Nephron progenitor cell (in vitro differentiated cells): ENCODE measurements at regions not wholly inside any gene's neighbourhood (a gene's known extent, or its start where the extent isn't known, plus 50 kb on each side); places are given as distances from the start of the nearest gene placed in this dataset.

ENCODE experiments used
- DNase-seq: peaks from one replicate; pipeline ENCODE4 v3.0.0; 2021
- H3K27ac Mint-ChIP-seq: 2 replicates; pipeline ENCODE4 v1.8.0; 2021; ENCODE audit warnings: mild to moderate bottlenecking, moderate library complexity, mixed read lengths
- H3K27me3 Mint-ChIP-seq: 2 replicates; pipeline ENCODE4 v1.8.0; 2021; ENCODE audit warnings: mild to moderate bottlenecking, low read depth, mixed read lengths; ENCODE audit not compliant: poor library complexity
- H3K36me3 Mint-ChIP-seq: 2 replicates; pipeline ENCODE4 v1.8.0; 2021; ENCODE audit warnings: low read depth, mixed read lengths
- H3K4me1 Mint-ChIP-seq: 2 replicates; pipeline ENCODE4 v1.8.0; 2021; ENCODE audit warnings: mixed read lengths
- H3K4me3 Mint-ChIP-seq: 2 replicates; pipeline ENCODE4 v1.8.0; 2021; ENCODE audit warnings: mild to moderate bottlenecking, moderate library complexity, mixed read lengths
- H3K9me3 Mint-ChIP-seq: 2 replicates; pipeline ENCODE4 v1.8.0; 2021; ENCODE audit warnings: mild to moderate bottlenecking, moderate library complexity, mixed read lengths
- CTCF ChIP-seq: fragments of 200-600 bp; sonication (generic); IDR thresholded peaks from 2 replicates; pipeline ENCODE4 v1.5.0; 2021; ENCODE audit warnings: antibody characterized with exemption

- H3K4me1 Mint-ChIP-seq, result peaks cover 47% of the 10 kb centered on the region
- no peak for TF ChIP-seq CTCF
Measured at GRCh38 chr2:173666171-173666888, 298.8 kb downstream of the SP3 start.

GRCh38 chr2:173667014-173667413 is 298.2 kb downstream of the SP3 start:
- Mint-ChIP-seq H3K4me3 (no peak overlapping the region), H3K36me3 (no peaks in the 10 kb centered on the region), H3K27me3 (peaks cover 19% of the 10 kb centered on the region), H3K27ac (no peak overlapping the region), H3K4me1 (peaks cover 44% of the 10 kb centered on the region), H3K9me3 (no peaks in the 10 kb centered on the region)
- TF ChIP-seq CTCF, result no peak
- DNase-seq, result no peak

More at GRCh38 chr2:173666171-173666888, 298.8 kb downstream of the SP3 start:
- Mint-ChIP-seq H3K9me3 (no peaks in the 10 kb centered on the region), H3K27ac (no peak overlapping the region), H3K27me3 (peaks cover 19% of the 10 kb centered on the region), H3K36me3 (no peaks in the 10 kb centered on the region), H3K4me3 (no peak overlapping the region)
- DNase-seq, result no peak

GRCh38 chr2:173667415-173667814 is 297.8 kb downstream of the SP3 start:
- peaks cover 42% of the 10 kb centered on the region for H3K4me1 Mint-ChIP-seq
- DNase-seq, result no peak
- H3K9me3 Mint-ChIP-seq, result no peaks in the 10 kb centered on the region
- no peak overlapping the region for H3K27ac Mint-ChIP-seq
- no peaks in the 10 kb centered on the region for H3K36me3 Mint-ChIP-seq
- TF ChIP-seq CTCF, result no peak
- H3K4me3 Mint-ChIP-seq, result no peak overlapping the region
- H3K27me3 Mint-ChIP-seq, result peaks cover 16% of the 10 kb centered on the region

- no peak overlapping the region for H3K27ac Mint-ChIP-seq
- H3K36me3 Mint-ChIP-seq, result no peaks in the 10 kb centered on the region
- no peak for TF ChIP-seq CTCF
- DNase-seq, result no peak
- no peak overlapping the region for H3K4me3 Mint-ChIP-seq
- H3K27me3 Mint-ChIP-seq, result peaks cover 11% of the 10 kb centered on the region
- peaks cover 2% of the 10 kb centered on the region for H3K9me3 Mint-ChIP-seq
- H3K4me1 Mint-ChIP-seq, result peaks cover 29% of the 10 kb centered on the region
Measured at GRCh38 chr2:173669271-173669853, 295.8 kb downstream of the SP3 start.

GRCh38 chr2:173669888-173670287 is 295.3 kb downstream of the SP3 start:
- H3K4me1 Mint-ChIP-seq, result peaks cover 24% of the 10 kb centered on the region
- DNase-seq, result no peak
- no peak overlapping the region for H3K27ac Mint-ChIP-seq
- no peak overlapping the region for H3K4me3 Mint-ChIP-seq
- H3K36me3 Mint-ChIP-seq, result no peaks in the 10 kb centered on the region
- TF ChIP-seq CTCF, result no peak
- H3K9me3 Mint-ChIP-seq, result peaks cover 3% of the 10 kb centered on the region
- peaks cover 8% of the 10 kb centered on the region for H3K27me3 Mint-ChIP-seq
